PC-9 (cell line): ENCODE measurements at regions not wholly inside any gene's neighbourhood (a gene's known extent, or its start where the extent isn't known, plus 50 kb on each side); places are given as distances from the start of the nearest gene placed in this dataset.

Experiments
- EZH2 ChIP-seq: fragments of 200-600 bp; sonication (generic); IDR thresholded peaks from 2 replicates; pipeline ENCODE4 v1.8.0; 2017; ENCODE audit warnings: antibody characterized with exemption, low read depth
- TF ChIP-seq, protein P1 (sequence below): fragments of 200-600 bp; sonication (generic); conservative IDR thresholded peaks from 2 replicates; pipeline ENCODE4 v1.6.1; 2017; ENCODE audit warnings: mixed run types, antibody characterized with exemption, mild to moderate bottlenecking, moderate library complexity

DNA sequence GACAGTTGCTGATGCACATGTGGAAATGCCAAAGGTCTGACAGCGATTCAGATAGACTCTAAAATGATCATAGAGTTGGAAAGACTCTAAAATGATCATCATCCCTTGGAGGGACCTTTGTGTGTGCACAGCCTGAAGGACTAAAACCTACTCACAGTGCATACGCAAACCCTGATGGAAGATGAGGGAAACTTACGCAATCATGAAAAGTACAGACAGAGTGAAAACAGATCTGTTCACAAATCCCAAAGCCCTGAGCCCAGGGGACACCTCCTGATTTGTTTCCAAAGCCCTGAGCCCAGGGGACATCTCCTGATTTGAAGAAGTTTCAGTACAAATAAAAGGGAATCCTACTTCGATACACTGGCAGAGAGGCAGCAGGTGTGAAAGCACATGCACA, 79.3 kb upstream of the PROX1 start:
- TF ChIP-seq, protein P1, sequence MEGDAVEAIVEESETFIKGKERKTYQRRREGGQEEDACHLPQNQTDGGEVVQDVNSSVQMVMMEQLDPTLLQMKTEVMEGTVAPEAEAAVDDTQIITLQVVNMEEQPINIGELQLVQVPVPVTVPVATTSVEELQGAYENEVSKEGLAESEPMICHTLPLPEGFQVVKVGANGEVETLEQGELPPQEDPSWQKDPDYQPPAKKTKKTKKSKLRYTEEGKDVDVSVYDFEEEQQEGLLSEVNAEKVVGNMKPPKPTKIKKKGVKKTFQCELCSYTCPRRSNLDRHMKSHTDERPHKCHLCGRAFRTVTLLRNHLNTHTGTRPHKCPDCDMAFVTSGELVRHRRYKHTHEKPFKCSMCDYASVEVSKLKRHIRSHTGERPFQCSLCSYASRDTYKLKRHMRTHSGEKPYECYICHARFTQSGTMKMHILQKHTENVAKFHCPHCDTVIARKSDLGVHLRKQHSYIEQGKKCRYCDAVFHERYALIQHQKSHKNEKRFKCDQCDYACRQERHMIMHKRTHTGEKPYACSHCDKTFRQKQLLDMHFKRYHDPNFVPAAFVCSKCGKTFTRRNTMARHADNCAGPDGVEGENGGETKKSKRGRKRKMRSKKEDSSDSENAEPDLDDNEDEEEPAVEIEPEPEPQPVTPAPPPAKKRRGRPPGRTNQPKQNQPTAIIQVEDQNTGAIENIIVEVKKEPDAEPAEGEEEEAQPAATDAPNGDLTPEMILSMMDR, result no peak
- no peak for TF ChIP-seq EZH2
